Skeletal muscle tissue (tissue), 3 donors: ENCODE measurements at regions not wholly inside any gene's neighbourhood (a gene's known extent, or its start where the extent isn't known, plus 50 kb on each side); places are given as distances from the start of the nearest gene placed in this dataset.
"Not testable (repeated sequence)": the region's sequence is repeated elsewhere in the genome, so short reads cannot be mapped to it uniquely, and the experiment has no call there.

ENCODE experiments used
- H3K27ac ChIP-seq: one replicate; pipeline ENCODE4 v1.7.0; 2013; ENCODE audit warnings: mild to moderate bottlenecking, low read depth, low read length, inconsistent platforms
- H3K27me3 ChIP-seq, 3 donors: one replicate each; pipeline ENCODE4 v1.7.0; 2013; ENCODE audit warnings: low read length in 3 of 3; ENCODE audit not compliant: control insufficient read depth in 3 of 3, insufficient read depth in 3 of 3
- H3K36me3 ChIP-seq, 3 donors: one replicate each; pipeline ENCODE4 v1.7.0; 2013; ENCODE audit warnings: low read length in 3 of 3; ENCODE audit not compliant: control insufficient read depth in 3 of 3, insufficient read depth in 3 of 3
- H3K4me1 ChIP-seq, 3 donors: one replicate each; pipeline ENCODE4 v1.7.0; 2013; ENCODE audit warnings: low read length in 3 of 3, mild to moderate bottlenecking in 3 of 3; ENCODE audit not compliant: control insufficient read depth in 3 of 3, insufficient read depth in 3 of 3
- H3K4me3 ChIP-seq, 3 donors: one replicate each; pipeline ENCODE4 v1.7.0; 2013; ENCODE audit warnings: low read length in 3 of 3
- H3K9ac ChIP-seq, 3 donors: one replicate each; pipeline ENCODE4 v1.7.0; 2013; ENCODE audit warnings: low read length in 3 of 3, mild to moderate bottlenecking in 3 of 3, moderate library complexity in 2 of 3, low read depth in 1 of 3
- H3K9me3 ChIP-seq, 3 donors: one replicate each; pipeline ENCODE4 v1.7.0; 2013; ENCODE audit warnings: low read length in 3 of 3; ENCODE audit not compliant: control insufficient read depth in 3 of 3
- donor health status: Osteomylitis.

- H3K9ac ChIP-seq, result no peak overlapping the region
- no peaks in the 10 kb centered on the region for H3K36me3 ChIP-seq
- no peaks in the 10 kb centered on the region for H3K27me3 ChIP-seq
- no peak overlapping the region for H3K27ac ChIP-seq
- H3K9me3 ChIP-seq, result no peaks in the 10 kb centered on the region
- no peak overlapping the region for H3K4me3 ChIP-seq
- no peaks in the 10 kb centered on the region for H3K4me1 ChIP-seq
Measured at GRCh38 chr3:61371123-61371522, 119.9 kb upstream of the FHIT start.

- Histone ChIP-seq H3K27ac (no peak overlapping the region), H3K9me3 (no peaks in the 10 kb centered on the region), H3K4me1 (no peaks in the 10 kb centered on the region), H3K9ac (no peak overlapping the region), H3K4me3 (no peak overlapping the region), H3K36me3 (no peaks in the 10 kb centered on the region), H3K27me3 (no peaks in the 10 kb centered on the region)
Measured at GRCh38 chr3:61372723-61373122, 121.5 kb upstream of the FHIT start.

- no peaks in the 10 kb centered on the region for H3K4me1 ChIP-seq
- no peak overlapping the region for H3K27ac ChIP-seq
- no peak overlapping the region for H3K4me3 ChIP-seq
- H3K36me3 ChIP-seq, result no peaks in the 10 kb centered on the region
- no peak overlapping the region for H3K9ac ChIP-seq
- no peaks in the 10 kb centered on the region for H3K27me3 ChIP-seq
- no peaks in the 10 kb centered on the region for H3K9me3 ChIP-seq
Measured at GRCh38 chr3:61378311-61378710, 127.1 kb upstream of the FHIT start.

GRCh38 chr3:61381745-61382392 is 130.6 kb upstream of the FHIT start:
- no peaks in the 10 kb centered on the region for H3K27me3 ChIP-seq
- no peaks in the 10 kb centered on the region for H3K36me3 ChIP-seq
- no peak overlapping the region for H3K4me3 ChIP-seq
- no peak overlapping the region for H3K9ac ChIP-seq
- no peaks in the 10 kb centered on the region for H3K4me1 ChIP-seq
- H3K9me3 ChIP-seq, result no peaks in the 10 kb centered on the region
- H3K27ac ChIP-seq, result no peak overlapping the region

GRCh38 chr3:61387817-61388216 is 136.6 kb upstream of the FHIT start:
- H3K9ac ChIP-seq, result no peak overlapping the region
- H3K9me3 ChIP-seq, result no peaks in the 10 kb centered on the region
- no peaks in the 10 kb centered on the region for H3K27me3 ChIP-seq
- H3K4me1 ChIP-seq, result no peaks in the 10 kb centered on the region
- H3K4me3 ChIP-seq, result no peak overlapping the region
- H3K36me3 ChIP-seq, result no peaks in the 10 kb centered on the region
- H3K27ac ChIP-seq, result no peak overlapping the region

GRCh38 chr3:61393480-61393947 is 142.3 kb upstream of the FHIT start:
- not testable (repeated sequence) for H3K4me1 ChIP-seq, H3K27me3 ChIP-seq, H3K9me3 ChIP-seq, H3K9ac ChIP-seq, H3K4me3 ChIP-seq, H3K36me3 ChIP-seq, H3K27ac ChIP-seq

GRCh38 chr3:61401359-61401758 is 150.1 kb upstream of the FHIT start:
- Histone ChIP-seq H3K36me3 (no peaks in the 10 kb centered on the region), H3K27me3 (no peaks in the 10 kb centered on the region), H3K9ac (no peak overlapping the region), H3K27ac (no peak overlapping the region), H3K9me3 (no peaks in the 10 kb centered on the region), H3K4me3 (no peak overlapping the region), H3K4me1 (no peaks in the 10 kb centered on the region)

- Histone ChIP-seq H3K27ac (no peak overlapping the region), H3K9ac (no peak overlapping the region), H3K4me3 (no peak overlapping the region), H3K27me3 (no peaks in the 10 kb centered on the region), H3K4me1 (no peaks in the 10 kb centered on the region), H3K9me3 (no peaks in the 10 kb centered on the region), H3K36me3 (no peaks in the 10 kb centered on the region)
Measured at GRCh38 chr3:61407397-61407796, 154.0 kb upstream of the PTPRG start.

GRCh38 chr3:61409638-61410037 is 151.7 kb upstream of the PTPRG start:
- H3K9me3 ChIP-seq, result no peaks in the 10 kb centered on the region
- H3K4me1 ChIP-seq, result no peaks in the 10 kb centered on the region
- no peaks in the 10 kb centered on the region for H3K27me3 ChIP-seq
- no peaks in the 10 kb centered on the region for H3K36me3 ChIP-seq
- no peak overlapping the region for H3K9ac ChIP-seq
- no peak overlapping the region for H3K4me3 ChIP-seq
- no peak overlapping the region for H3K27ac ChIP-seq

- H3K27me3 ChIP-seq, H3K4me3 ChIP-seq, H3K9me3 ChIP-seq, H3K9ac ChIP-seq, H3K4me1 ChIP-seq, H3K27ac ChIP-seq, H3K36me3 ChIP-seq: not testable (repeated sequence)
Measured at GRCh38 chr3:61410358-61410757, 151.0 kb upstream of the PTPRG start.
